ENCODE measurements at regions not wholly inside any gene's neighbourhood (a gene's known extent, or its start where the extent isn't known, plus 50 kb on each side); places are given as distances from the start of the nearest gene placed in this dataset.

DNA sequence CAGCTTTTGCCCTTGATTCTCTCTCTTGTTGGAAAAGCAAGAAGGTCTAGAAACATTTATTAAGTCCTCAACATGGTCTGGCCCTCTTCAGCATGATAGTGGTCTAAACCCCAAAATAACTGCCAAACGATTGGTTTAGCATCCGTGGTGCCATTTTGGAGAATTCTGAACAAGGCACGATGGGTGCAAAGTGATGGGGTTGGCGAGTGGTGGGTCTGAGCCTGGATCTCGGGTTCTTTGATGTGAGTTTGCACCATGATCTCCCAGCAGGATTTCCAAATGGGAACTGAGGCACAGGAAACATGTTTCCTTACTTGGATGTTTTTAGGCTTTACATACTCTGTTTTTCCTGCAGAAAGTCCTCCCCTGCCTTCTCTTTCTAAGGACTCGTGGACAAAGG lies 240.3 kb downstream of the MYCN start:
- no peak for DNase-seq

DNA sequence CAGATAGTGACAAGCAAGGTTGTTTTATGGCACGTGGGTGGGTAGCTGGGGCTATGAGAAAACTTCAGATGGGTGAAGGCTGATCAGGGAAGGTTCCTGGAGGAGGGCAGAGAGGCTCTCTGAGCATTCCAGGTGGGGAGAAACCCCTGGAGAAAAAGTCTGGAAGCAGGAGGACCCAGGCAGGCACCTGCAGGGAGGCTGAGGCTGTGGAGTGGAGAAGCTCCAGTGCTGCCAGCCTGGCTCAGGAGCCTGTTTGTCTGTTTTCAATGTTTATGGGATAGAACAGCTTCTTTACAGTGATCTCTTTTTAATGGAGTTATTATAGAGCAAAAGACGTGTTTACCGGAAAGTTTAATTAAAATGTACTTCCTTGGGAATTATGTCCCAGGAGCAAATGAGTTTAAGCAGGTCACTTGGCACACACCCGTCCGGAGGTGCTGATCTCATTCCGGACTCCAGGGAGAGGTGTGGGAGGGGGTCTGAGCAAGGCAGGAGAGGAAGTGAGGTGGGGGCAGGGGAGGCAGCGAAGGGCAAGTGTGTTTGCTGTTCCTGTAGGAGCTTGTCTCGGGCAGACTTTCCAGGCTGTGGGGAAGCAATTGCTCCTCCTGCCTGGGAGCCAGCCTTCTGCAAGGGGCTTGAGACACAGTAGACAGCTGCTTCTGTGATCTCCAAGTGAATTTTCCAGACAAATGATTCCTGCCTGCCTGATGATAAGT lies 239.5 kb downstream of the MYCN start:
- DNase-seq = no peak

DNA sequence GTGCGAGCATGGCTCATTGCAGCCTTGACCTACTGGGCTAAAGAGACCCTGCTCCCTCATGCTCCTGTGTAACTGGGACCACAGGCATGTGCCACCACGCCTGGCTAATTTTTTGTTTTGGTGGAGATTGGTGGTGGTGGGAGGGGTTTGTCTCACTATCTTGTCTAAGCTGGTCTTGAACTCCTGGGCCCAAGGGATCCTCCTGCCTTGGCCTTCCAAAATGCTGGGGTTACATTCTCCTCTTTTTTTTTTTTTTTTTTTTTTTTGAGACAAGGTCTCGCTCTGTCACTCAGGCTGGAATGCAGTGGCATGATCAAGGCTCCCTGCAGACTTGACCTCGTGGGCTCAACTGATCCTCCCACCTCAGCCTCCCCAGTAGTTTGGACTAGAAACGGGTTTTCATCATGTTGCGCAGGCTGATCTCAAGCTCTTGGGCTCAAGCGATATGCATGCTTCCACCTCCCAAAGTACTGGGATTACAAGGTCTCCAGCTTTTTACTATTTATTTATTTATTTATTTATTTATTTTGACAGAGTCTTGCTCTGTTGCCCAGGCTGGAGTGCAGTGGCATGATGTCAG lies 238.3 kb downstream of the MYCN start:
- DNase-seq = no peak

DNA sequence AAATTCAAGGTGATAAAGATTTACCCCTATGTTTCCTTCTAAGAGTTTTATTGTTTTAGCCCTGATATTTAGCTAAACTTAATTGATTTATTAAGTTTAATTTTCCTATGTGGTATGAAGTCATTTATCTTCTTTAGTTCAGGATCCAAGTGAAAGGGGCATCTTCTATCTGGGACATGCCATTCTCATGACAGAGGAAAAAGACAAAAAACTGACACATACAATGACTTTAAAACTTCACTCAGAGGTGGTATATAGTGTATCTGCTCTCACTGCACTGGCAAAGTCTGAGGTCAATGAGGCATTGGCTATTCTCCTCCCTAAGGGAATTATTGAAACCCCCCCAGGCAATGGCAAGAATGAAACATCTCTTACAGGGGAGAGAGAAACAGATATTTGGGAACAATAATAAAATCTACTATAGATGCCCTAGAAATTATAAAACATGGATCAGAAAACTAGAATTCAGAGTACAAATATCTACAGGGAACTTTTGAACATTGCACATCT lies 237.4 kb downstream of the MYCN start:
- DNase-seq = no peak

DNA sequence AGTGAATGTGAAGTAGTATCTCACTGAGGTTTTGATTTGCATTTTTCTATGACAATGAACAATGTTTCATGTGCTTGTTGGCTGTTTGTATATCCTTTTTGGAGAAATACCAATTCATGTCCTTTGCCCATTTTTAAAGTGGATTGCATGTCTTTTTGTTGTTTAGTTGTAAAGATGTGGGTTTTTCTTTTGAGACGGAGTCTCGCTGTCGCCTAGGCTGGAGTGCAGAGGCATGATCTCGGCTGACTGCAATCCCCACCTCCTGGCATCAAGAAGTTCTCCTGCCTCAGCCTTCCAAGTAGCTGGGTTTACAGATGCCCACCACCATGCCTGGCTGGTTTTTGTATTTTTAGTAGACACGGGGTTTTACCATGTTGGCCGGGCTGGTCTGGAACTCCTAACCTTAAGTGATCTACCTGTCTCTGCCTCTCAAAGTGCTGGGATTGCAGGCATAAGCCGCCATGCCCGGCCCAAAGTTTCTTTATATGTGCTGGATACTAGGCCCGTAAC lies 236.7 kb downstream of the MYCN start:
- no peak for DNase-seq

DNA sequence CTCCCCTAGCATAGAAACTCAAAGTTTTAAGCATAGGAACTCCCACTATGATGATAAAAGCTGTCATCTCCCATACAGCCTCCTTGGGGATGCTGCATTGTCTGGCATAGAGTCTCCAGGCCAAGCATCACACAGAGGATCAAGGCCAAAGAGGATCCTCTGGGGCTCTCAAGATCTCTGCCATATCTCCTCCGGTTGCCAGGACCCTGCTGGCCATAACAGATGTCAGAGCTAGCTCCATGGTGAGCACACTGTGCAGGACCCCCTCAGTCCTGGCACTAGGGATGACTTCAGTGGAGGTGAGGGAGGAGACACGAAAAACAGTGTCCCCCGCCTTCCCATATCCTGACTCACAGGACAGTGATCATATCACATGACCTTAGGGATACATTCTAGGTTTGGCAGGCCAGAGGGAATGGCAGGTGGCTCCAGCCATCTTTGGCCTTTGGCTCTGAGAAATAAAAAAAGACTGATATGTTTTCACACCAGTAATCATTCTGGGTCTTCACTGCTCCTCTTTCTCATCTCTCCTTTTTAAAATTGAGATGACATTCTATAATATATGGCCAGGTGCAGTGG lies 235.0 kb downstream of the MYCN start:
- DNase-seq = no peak

DNA sequence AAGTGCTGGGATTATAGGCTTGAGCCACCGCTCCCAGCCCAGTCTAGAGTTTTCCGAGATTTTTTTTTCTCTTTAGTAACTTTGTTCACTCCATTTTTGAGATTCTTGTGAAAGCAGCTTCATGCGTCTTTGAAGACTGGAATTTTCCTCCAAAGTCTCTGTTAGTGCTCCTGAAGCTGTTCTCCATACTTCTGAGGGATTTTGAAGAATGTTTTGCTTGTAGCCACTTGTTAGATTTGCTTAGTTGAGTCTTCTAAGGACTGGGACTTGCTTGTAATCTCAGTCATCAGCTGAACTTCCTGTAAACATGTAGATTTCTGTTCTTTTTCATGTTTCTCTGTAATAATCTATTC lies 234.3 kb downstream of the MYCN start:
- no peak for DNase-seq

DNA sequence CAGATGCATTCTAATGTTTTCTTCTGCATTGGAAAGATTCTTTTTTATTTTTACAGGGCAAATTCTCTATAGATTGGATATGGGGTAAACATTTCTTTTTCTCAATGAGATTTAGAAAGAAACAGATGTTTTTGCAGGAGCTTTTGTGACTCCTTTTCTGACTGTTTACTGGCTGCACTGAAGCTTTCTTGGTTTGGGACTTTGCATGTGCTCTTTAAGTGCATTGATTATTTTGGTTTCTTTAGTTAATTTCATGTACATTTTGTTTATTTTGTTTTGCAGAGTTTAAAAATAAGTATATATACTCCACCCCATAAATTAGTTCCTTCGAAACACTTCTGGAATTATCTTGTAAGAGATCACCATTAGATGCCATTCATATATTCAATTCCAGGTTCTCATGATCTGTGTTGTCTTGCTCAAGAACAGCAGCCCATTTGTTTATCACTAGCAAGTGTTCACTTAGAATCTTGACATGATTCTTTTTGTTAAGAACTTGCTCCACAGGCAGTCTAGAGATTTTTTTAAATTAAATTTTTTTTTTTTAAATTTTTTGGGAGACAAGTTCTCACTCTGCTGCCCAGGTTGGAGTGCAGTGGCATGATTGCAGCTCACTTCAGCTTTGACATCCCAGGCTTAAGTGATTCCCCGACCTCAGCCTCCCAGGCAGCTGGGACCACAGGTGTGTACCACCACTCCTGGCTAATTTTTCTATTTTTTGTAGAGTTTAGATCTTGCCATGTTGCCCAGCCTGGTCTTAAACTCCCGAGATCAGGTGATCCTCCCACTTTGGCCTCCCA lies 233.7 kb downstream of the MYCN start:
- DNase-seq = no peak

DNA sequence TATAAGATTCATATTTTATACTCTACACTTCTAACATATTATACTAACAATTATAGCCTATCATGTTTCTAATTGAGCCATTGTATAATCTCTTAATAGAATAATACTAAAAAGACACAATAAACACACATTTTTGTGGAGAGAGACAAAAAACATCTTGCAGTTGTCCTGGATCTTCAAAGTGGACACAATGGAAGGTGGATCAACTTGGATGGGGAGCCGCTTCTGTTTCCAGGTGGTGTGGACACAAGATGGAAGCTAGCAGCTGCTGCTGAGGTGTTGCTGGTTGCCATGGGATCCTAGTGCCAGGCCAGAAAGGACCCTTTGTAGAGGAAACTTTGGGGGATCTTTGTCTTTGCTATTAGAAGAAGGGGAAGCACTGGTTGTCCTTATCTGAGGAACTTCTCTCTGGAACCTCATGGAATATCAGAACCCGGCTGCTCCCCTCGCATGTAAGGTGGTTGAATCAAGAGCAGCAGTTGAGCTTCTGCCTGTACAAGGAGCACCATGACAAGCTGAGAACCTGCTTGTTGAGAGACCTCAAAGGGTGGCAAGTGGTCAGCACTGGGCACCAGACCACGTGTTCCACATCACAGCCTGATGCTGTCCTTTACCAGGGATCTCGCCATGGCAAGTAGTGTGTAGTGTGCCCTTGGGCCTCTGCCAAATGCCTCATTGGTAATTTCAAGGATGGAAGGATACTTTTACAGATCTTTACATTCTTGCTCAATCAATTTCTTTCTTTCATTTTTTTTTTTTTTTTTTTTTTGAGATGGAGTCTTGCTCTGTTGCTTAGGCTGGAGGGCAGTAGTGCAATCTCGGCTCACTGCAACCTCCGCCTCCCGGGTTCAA lies 232.2 kb downstream of the MYCN start:
- no peak for DNase-seq

DNA sequence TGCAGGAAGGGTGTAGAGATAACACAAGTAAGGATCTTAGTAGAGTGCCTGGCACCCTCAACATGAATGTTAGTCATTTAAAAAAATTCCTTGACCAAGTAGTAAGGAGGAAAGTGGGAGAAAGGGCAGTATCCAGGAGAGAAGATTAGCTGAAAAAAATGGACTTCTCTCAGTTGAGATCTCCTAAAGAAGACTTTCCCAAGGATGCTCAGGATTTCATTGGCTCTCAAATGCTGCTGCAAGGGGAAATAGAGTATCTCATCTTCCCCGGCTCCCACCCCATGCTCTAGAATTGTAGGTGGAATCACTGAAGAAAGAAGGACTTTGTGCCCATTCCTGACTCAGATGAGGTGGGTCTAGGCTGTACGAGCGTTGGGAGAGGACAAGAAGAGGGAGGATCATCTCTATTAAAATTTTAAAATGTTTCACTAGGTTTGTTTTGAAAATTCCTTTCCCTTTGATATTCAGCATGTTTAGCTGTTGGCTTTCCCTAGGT lies 231.1 kb downstream of the MYCN start:
- no peak for DNase-seq

DNA sequence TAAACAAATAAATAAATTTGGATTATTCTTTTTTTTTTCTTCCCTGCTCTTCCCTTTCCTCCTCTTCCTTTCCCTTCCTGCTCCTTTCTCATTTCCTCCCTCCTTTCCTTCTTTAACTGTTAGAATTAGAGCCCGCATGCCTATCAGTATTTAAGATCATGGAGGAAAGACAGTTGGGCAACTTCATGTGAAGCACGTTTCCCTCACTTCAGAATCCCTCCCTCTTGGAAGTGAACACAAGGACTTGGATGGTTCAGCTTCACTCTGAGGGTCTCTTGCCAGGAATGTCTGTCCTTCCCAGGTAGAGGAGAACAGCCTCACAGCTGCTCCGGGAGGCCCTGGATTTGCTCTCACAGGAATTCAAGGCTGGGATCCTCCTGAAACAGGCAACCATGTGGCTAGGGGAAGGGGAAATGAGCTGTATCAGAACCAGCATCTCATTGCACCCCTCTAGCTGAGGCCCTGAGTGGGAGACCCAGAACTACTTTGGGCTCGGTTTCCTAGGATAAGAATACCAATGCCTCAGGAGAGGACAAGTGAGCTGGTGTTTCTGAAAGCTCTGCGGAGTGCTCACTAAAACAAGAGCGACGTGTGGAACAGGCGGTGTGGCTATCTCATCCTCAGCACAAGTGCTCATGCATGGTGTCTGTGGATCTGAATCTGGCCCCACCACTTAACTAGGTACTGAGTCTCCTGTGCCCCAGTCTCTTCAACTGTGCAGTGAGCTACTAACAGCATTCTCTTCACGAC lies 230.5 kb downstream of the MYCN start:
- no peak for DNase-seq

DNA sequence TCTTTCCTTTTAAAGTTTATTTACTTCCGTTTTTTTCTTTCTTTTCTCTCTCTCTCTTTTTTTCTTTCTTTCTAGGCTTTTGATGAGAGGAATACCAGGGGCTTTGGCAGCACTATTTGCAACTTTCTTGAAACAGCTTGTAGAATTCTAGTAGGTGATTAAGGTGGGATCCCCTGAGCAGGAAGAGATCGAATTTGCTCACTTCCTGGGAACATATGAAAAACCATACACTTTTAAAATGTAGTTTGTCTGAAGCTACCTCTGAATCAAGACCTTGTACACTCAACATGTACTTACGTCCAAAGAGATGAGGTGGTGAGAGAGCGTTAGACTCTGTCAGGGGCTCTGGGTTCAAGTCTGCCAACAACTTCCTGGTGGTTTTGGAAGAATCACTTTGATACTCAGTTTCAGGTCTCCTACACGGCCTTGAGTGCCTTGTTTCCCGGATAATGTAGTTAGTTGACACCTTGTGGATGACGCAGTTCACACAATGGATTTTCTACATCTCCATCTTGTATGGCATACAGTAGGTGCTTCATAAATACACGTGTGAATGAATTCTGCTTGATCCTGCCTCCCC lies 229.1 kb downstream of the MYCN start:
- DNase-seq = no peak

DNA sequence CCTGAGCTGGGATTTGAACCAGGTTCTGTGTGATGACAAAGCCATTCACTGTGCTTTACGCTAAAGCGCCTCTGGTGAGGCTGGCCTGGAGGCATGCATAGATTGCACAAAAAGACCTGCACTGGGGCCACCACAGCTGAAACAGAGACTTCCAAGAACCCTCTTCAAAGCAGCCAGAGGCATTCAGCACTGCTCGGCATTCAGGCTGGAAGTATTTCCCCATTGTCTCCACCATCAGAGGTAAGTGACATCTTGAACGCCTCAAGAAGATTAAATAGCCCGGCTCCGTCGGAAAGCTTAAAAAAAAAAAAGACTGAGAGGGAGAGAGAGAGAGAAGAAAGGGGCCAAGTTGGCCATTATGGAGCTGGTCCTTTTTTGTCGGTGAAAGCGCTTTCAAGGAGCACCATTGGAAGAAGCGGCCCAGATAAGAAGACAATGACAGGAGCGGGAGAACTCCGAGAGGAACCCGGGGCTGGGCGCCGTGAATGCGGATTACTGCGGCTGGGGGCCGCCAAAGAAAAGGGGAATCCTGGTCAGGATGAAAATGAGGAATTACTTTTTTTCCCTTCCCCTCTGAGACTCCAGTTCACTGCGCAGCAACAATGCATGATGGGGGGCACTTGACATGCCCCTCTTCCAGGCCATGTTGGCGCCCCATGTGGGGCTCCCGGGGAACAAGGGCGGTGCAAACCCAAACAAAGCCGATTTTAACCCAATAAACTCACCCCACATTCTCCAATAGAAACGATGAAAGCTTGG lies 228.3 kb downstream of the MYCN start:
- no peak for DNase-seq

DNA sequence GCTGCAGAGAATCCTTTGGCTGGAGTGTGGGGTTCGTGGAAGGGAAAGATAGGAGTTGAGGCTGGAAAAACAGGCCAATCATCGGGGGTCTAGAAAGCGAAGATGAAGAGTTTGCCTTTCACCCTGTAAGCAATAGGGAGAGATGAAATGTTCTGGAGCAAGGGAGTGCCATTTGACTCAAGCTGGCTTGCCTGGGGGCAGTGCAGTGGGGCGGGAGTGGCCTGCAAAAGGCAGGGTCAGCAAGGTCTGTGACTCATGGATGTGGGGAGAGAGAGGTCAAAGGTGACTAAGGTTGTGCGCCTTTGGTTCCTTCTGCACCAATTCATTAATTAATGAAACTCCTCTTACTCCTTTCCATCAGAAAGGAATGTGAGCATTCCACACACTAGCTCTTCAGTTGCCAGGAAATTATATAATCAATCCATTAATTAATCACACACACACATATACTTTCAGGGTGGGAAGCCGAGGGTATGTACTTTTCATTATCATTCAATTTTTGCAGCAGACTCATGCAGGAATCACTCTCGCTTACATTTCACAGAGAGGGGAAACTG lies 227.6 kb downstream of the MYCN start:
- DNase-seq = no peak

DNA sequence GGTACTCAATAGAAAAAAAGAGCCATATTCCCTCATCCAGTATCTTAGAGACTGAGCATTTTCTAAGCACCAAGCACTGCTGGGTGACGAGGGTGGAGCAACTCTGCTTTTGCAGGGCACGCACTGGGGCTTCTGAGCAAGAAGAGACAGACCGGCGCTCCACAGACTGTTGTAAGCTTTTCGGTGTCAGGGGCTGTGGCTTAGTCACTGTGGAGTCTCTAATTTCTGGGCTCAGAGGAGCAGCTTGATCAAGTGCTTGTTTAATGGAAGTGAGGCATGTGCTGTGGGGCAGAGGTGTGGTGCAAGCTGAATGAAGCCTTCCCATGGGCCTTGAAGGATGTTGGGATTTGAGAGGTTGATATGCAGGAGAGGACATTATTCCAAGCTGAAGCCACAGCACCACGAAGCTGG lies 227.1 kb downstream of the MYCN start:
- DNase-seq = no peak

DNA sequence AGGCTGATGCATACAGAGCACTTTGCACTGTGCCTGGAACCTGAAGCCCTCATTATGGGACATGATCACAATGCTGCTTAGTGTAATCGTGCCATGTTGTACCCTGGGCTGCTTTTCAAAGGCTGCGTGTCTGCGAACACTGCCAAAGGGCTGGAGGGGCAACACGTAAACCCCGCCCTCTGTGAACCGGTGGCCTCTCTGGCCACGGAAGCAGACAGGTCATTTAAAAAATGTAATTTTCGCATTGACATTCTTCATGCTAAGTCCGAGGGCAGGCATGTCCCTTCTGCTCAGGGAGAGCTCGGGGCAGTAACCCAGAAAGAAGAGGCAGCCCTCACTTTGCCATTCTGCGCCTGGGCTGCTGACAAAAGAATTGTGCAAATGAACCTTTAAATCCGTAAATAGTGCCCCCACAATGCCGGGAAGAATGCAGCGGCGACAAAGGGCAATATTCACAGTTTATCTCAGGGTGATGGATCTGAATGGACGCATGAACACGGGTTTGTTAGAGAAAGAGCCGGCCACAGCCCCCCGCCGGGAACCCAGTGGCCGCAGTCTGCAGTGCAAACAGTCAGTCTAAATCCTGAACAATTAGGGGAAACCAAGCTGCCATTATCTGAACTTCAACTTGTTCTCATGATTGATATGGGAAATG lies 226.1 kb downstream of the MYCN start:
- no peak for DNase-seq

DNA sequence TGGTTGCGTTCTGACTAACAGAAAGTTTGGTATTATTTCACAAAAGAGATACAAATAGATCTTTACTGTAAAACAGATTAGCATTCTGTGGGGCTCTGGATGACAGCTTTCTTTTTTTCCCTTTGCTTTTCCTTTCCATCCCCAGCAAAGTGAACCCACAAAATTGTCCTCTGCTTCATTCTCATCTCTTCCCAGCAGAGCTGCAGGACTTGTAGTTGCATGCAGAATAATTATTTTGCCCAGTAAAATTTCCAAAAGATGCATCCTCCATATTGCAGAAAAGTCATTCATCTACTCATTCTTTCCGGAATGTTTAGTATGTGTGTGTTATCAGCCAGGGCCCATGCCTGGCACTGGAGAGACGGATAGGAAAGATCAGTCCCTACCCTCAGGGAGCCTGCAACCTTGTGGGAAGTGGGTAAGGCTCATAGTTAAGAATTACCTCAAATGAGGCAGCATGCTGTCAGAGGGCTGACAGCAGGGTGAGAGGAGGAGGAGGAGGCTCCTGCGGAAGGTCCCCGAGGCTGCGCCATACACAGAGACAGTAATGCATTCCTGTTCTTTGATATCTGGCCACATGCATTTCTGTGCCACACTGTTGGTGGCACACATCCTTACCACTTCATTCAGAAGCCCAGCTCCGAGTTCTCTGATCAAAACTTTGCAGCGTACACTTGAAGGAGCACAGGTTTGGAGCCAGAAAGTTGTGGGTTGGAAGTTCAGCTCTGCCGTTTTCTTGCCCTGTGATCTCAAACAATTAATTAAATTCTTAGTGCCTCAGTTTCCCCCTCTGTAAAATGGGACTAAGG lies 225.4 kb downstream of the MYCN start:
- no peak for DNase-seq

DNA sequence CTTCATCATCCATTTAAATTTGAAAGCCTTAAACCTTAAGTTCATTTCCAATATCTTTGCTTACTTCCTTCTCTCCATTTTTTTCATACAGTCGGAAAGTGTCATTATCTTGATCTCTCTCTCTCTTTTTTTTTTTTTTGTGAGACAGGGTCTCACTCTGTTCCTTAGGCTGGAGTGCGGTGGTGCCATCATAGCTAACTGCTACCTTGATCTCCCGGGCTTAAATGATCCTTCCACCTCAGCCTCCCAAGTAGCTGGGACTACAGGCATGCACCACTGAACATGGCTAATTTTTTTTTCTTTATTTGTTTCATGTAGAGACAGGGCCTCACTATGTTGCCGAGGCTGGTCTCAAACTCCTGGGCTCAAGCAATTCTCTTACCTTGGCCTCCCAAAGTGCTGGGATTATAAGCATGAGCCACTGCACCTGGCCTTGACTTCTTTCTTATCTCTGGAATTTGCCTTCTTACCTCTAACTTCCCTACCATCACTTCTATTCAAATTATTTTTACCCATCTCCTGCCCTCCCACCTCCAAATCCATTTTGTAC lies 222.2 kb downstream of the MYCN start:
- DNase-seq = no peak

Measured in NCI-H2171 (cell line).